ENCODE measurements at regions not wholly inside any gene's neighbourhood (a gene's known extent, or its start where the extent isn't known, plus 50 kb on each side); places are given as distances from the start of the nearest gene placed in this dataset.
"Not testable (repeated sequence)": the region's sequence is repeated elsewhere in the genome, so short reads cannot be mapped to it uniquely, and the experiment has no call there.

- no peak for DNase-seq
- Histone ChIP-seq H3K27ac (no peak overlapping the region), H3K4me1 (no peaks in the 10 kb centered on the region), H3K4me3 (no peak overlapping the region), H3K27me3 (no peaks in the 10 kb centered on the region), H3K9me3 (peaks cover 0 to 6% (median 0%) of the 10 kb centered on the region in 4 donors), H3K36me3 (no peaks in the 10 kb centered on the region)
- intact Hi-C loops (cut with DNase I), result no loop called here
- 87% methylated on average over 1 of the region's 1 CpG for WGBS, 2 donors
- TF ChIP-seq CTCF (IDR thresholded peaks at IDR 0.05) (no peak), POLR2AphosphoS5 (IDR thresholded peaks at IDR 0.05) (no peak), POLR2A (IDR thresholded peaks at IDR 0.05) (no peak)
These were observed 1063.3 kb downstream of the OLFM4 start for GRCh38 chr13:54091884-54092283.

GRCh38 chr13:54092686-54093085 lies 1064.1 kb downstream of the OLFM4 start:
- no peak overlapping the region for H3K4me3 ChIP-seq
- 83 to 89% methylated on average over 8 of the region's 8 CpGs for WGBS, 2 donors
- DNase-seq, result peak; percentile 60
- TF ChIP-seq POLR2A (IDR thresholded peaks at IDR 0.05) (no peak), EP300 (IDR thresholded peaks at IDR 0.05) (no peak), POLR2AphosphoS5 (IDR thresholded peaks at IDR 0.05) (no peak), CTCF (IDR thresholded peaks at IDR 0.05) (no peak)
- H3K27me3 ChIP-seq, result no peaks in the 10 kb centered on the region
- no peaks in the 10 kb centered on the region for H3K36me3 ChIP-seq
- intact Hi-C loops (cut with DNase I), result no loop called here
- peaks cover 0 to 6% (median 0%) of the 10 kb centered on the region in 4 donors for H3K9me3 ChIP-seq
- no peaks in the 10 kb centered on the region for H3K4me1 ChIP-seq
- H3K27ac ChIP-seq, result no peak overlapping the region

GRCh38 chr13:54110597-54110996 lies 1082.0 kb downstream of the OLFM4 start:
- H3K9me3 ChIP-seq, result no peaks in the 10 kb centered on the region
- DNase-seq, result no peak
- no peaks in the 10 kb centered on the region for H3K27me3 ChIP-seq
- no peak for TF ChIP-seq POLR2AphosphoS5 (IDR thresholded peaks at IDR 0.05)
- TF ChIP-seq EP300 (IDR thresholded peaks at IDR 0.05), result no peak
- no peak for TF ChIP-seq POLR2A (IDR thresholded peaks at IDR 0.05)
- no peak for TF ChIP-seq CTCF (IDR thresholded peaks at IDR 0.05)
- no peak overlapping the region for H3K27ac ChIP-seq
- no peak overlapping the region for H3K4me3 ChIP-seq
- no peaks in the 10 kb centered on the region for H3K36me3 ChIP-seq
- no peaks in the 10 kb centered on the region for H3K4me1 ChIP-seq
- intact Hi-C loops (cut with DNase I), result no loop called here

- no peaks in the 10 kb centered on the region for H3K9me3 ChIP-seq
- no peak overlapping the region for H3K4me3 ChIP-seq
- intact Hi-C loops (cut with DNase I), result no loop called here
- TF ChIP-seq EP300 (IDR thresholded peaks at IDR 0.05), result no peak
- TF ChIP-seq POLR2AphosphoS5 (IDR thresholded peaks at IDR 0.05), result no peak
- TF ChIP-seq CTCF (IDR thresholded peaks at IDR 0.05), result no peak
- TF ChIP-seq POLR2A (IDR thresholded peaks at IDR 0.05), result no peak
- DNase-seq, result no peak
- H3K4me1 ChIP-seq, result no peaks in the 10 kb centered on the region
- no peak overlapping the region for H3K27ac ChIP-seq
- H3K27me3 ChIP-seq, result no peaks in the 10 kb centered on the region
- 48 to 70% methylated on average over 3 of the region's 3 CpGs for WGBS, 2 donors
- H3K36me3 ChIP-seq, result no peaks in the 10 kb centered on the region
These were observed 1096.1 kb downstream of the OLFM4 start for GRCh38 chr13:54124700-54125099.

- H3K27ac ChIP-seq; H3K4me3 ChIP-seq; H3K9me3 ChIP-seq; H3K4me1 ChIP-seq; H3K36me3 ChIP-seq; intact Hi-C loops (cut with DNase I); DNase-seq; H3K27me3 ChIP-seq: not testable (repeated sequence)
- WGBS, 2 donors, result 76 to 79% methylated on average over 9 of the region's 9 CpGs
These were observed 1102.3 kb downstream of the OLFM4 start for GRCh38 chr13:54130931-54131330.

- H3K4me1 ChIP-seq; H3K4me3 ChIP-seq; H3K27me3 ChIP-seq; DNase-seq; H3K36me3 ChIP-seq; H3K9me3 ChIP-seq; H3K27ac ChIP-seq; intact Hi-C loops (cut with DNase I): not testable (repeated sequence)
- WGBS, 2 donors, result 61 to 69% methylated on average over 3 of the region's 3 CpGs
These were observed 1102.8 kb downstream of the OLFM4 start for GRCh38 chr13:54131433-54131832.

GRCh38 chr13:54132127-54132526 lies 1103.5 kb downstream of the OLFM4 start:
- H3K36me3 ChIP-seq; H3K4me1 ChIP-seq; H3K27ac ChIP-seq; H3K9me3 ChIP-seq; H3K4me3 ChIP-seq; H3K27me3 ChIP-seq; intact Hi-C loops (cut with DNase I); DNase-seq: not testable (repeated sequence)
- 87 to 90% methylated on average over 12 of the region's 12 CpGs for WGBS, 2 donors

GRCh38 chr13:54132720-54133119 lies 1104.1 kb downstream of the OLFM4 start:
- H3K4me1 ChIP-seq; H3K4me3 ChIP-seq; DNase-seq; H3K9me3 ChIP-seq; H3K27me3 ChIP-seq; intact Hi-C loops (cut with DNase I); H3K36me3 ChIP-seq; H3K27ac ChIP-seq: not testable (repeated sequence)
- 80 to 83% methylated on average over 9 of the region's 9 CpGs for WGBS, 2 donors

Measured in sigmoid colon (tissue), 6 donors.